GM10248 (cell line): ENCODE measurements at regions not wholly inside any gene's neighbourhood (a gene's known extent, or its start where the extent isn't known, plus 50 kb on each side); places are given as distances from the start of the nearest gene placed in this dataset.

Experiments used
- CTCF ChIA-PET: fragments of 300-600 bp; sonication (Branson Sonifier 250); formaldehyde crosslinking; extraction: SDS; loops from one replicate; lab custom pipeline; 2021; ENCODE audit warnings: antibody characterized with exemption; lab: Yijun Ruan, JAX
- POLR2A ChIA-PET: fragments of 350-650 bp; sonication (Branson Sonifier 250); formaldehyde crosslinking; extraction: SDS; loops from one replicate; lab custom pipeline; 2020; ENCODE audit warnings: antibody characterized with exemption; lab: Yijun Ruan, JAX
- DNase-seq: peaks from one replicate; pipeline ENCODE4 v3.0.0; 2012; ENCODE audit errors: extremely low spot score
- TF ChIP-seq, protein P1 (sequence below): IDR thresholded peaks from 2 replicates; pipeline ENCODE4 v1.5.1; 2012; ENCODE audit warnings: mild to moderate bottlenecking, low read depth; ENCODE audit errors: extremely low read depth, missing control alignments, control extremely low read depth

GRCh38 chr10:121263431-121263783, 334.8 kb downstream of the FGFR2 start:
- no peak for DNase-seq
- ChIA-PET POLR2A (no interaction called here), CTCF (interaction anchor here (0.9 to 1.6 kb wide), 2 partner anchors 10 to 12 kb away, joined by 3 to 5 read pairs; no protein-coding TSS in a partner anchor)
- TF ChIP-seq, protein P1, sequence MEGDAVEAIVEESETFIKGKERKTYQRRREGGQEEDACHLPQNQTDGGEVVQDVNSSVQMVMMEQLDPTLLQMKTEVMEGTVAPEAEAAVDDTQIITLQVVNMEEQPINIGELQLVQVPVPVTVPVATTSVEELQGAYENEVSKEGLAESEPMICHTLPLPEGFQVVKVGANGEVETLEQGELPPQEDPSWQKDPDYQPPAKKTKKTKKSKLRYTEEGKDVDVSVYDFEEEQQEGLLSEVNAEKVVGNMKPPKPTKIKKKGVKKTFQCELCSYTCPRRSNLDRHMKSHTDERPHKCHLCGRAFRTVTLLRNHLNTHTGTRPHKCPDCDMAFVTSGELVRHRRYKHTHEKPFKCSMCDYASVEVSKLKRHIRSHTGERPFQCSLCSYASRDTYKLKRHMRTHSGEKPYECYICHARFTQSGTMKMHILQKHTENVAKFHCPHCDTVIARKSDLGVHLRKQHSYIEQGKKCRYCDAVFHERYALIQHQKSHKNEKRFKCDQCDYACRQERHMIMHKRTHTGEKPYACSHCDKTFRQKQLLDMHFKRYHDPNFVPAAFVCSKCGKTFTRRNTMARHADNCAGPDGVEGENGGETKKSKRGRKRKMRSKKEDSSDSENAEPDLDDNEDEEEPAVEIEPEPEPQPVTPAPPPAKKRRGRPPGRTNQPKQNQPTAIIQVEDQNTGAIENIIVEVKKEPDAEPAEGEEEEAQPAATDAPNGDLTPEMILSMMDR = no peak

- DNase-seq = no peak
- TF ChIP-seq, protein P1 = no peak
- POLR2A ChIA-PET = no interaction called here
- CTCF ChIA-PET = no interaction called here
These were observed 332.7 kb downstream of the FGFR2 start for GRCh38 chr10:121265360-121266123.

DNA sequence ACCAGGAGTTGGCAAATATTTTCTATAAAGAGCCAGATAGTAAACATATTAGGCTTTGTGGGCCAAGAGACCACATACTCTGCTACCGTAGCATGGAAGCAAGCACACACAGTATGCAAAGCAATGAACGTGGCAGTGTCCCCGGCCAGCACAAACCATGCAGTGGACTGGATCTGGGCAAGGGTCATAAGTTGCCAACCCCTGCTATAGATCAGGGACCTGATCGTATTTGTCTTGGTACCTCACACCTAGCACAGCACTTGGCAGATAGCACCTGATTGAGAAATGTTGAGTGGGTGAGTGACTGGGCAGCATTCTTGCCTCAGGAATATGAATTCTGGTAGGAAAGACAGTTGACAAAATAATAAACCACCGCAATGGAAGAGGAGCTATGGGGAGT, 331.9 kb downstream of the FGFR2 start:
- TF ChIP-seq, protein P1 = no peak
- ChIA-PET CTCF (no interaction called here), POLR2A (no interaction called here)
- DNase-seq = no peak

GRCh38 chr10:121267236-121268003, 330.8 kb downstream of the FGFR2 start:
- ChIA-PET CTCF (no interaction called here), POLR2A (no interaction called here)
- TF ChIP-seq, protein P1 = no peak
- DNase-seq = no peak

- ChIA-PET POLR2A (no interaction called here), CTCF (no interaction called here)
- no peak for DNase-seq
- TF ChIP-seq, protein P1 = no peak
These were observed 329.9 kb downstream of the FGFR2 start for GRCh38 chr10:121268363-121268762.

DNA sequence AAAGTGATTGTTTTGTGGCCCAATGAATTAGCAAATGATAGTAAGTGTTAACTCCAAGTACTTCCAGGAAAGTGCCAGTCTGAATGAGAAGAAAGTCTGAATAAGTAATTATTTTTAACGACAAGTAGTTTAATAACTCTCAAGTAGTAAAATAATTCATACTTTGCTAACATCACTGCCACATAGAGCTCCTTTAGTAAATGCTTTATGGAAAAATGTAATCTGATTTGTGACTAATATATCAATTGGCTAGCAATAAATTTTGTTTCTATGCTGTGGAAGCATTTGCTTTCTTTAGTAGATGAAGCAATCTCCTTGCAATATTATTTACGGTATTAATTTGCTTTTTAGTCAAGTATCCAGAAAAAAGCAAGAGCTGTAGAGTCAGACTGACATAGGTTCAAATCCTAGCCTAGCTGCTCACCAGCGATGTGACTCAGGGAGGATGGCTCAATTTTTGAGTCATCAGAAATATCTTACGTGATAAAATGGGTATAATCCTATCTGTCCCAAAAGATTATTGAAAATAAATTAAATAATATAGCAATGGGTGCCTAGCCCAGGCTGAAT, 329.3 kb downstream of the FGFR2 start:
- no peak for DNase-seq
- CTCF ChIA-PET = no interaction called here
- TF ChIP-seq, protein P1 = no peak
- POLR2A ChIA-PET = no interaction called here
